T-helper 22 cell (primary cell): ENCODE measurements at regions not wholly inside any gene's neighbourhood (a gene's known extent, or its start where the extent isn't known, plus 50 kb on each side); places are given as distances from the start of the nearest gene placed in this dataset.

Experiments
- DNase-seq: peaks from one replicate; pipeline ENCODE4 v3.0.0-alpha.2; 2020; ENCODE audit warnings: low read depth

- no peak for DNase-seq
Observed at GRCh38 chr11:123378096-123378495, 52.0 kb upstream of the GRAMD1B start.

GRCh38 chr11:123377355-123377754 is 52.7 kb upstream of the GRAMD1B start:
- DNase-seq: no peak

GRCh38 chr11:123375832-123376231 is 54.2 kb upstream of the GRAMD1B start:
- no peak for DNase-seq

- DNase-seq: no peak
Observed at GRCh38 chr11:123374622-123374968, 55.5 kb upstream of the GRAMD1B start.

- DNase-seq: no peak
Observed at GRCh38 chr11:123373754-123374621, 56.1 kb upstream of the GRAMD1B start.

- no peak for DNase-seq
Observed at GRCh38 chr11:123371506-123372297, 58.4 kb upstream of the GRAMD1B start.

- DNase-seq: no peak
Observed at GRCh38 chr11:123366924-123367323, 63.1 kb upstream of the GRAMD1B start.

- no peak for DNase-seq
Observed at GRCh38 chr11:123365955-123366354, 64.1 kb upstream of the GRAMD1B start.

GRCh38 chr11:123364080-123364479 is 66.0 kb upstream of the GRAMD1B start:
- DNase-seq: no peak

GRCh38 chr11:123363556-123363955 is 66.5 kb upstream of the GRAMD1B start:
- DNase-seq: no peak

GRCh38 chr11:123362941-123363340 is 67.1 kb upstream of the GRAMD1B start:
- no peak for DNase-seq

GRCh38 chr11:123362186-123362585 is 67.9 kb upstream of the GRAMD1B start:
- no peak for DNase-seq

- DNase-seq: no peak
Observed at GRCh38 chr11:123361110-123361509, 69.0 kb upstream of the GRAMD1B start.

- DNase-seq: no peak
Observed at GRCh38 chr11:123360267-123360936, 69.7 kb upstream of the GRAMD1B start.

GRCh38 chr11:123357990-123358827 is 71.9 kb upstream of the GRAMD1B start:
- DNase-seq: no peak

GRCh38 chr11:123357353-123357989 is 72.6 kb upstream of the GRAMD1B start:
- DNase-seq: no peak

GRCh38 chr11:123356539-123356938 is 73.5 kb upstream of the GRAMD1B start:
- DNase-seq: no peak

- no peak for DNase-seq
Observed at GRCh38 chr11:123354371-123354975, 75.6 kb upstream of the GRAMD1B start.

- no peak for DNase-seq
Observed at GRCh38 chr11:123351375-123351774, 78.7 kb upstream of the GRAMD1B start.

- DNase-seq: no peak
Observed at GRCh38 chr11:123349382-123349781, 80.7 kb upstream of the GRAMD1B start.

GRCh38 chr11:123344790-123345357 is 85.2 kb upstream of the GRAMD1B start:
- DNase-seq: no peak
